ENCODE measurements at regions not wholly inside any gene's neighbourhood (a gene's known extent, or its start where the extent isn't known, plus 50 kb on each side); places are given as distances from the start of the nearest gene placed in this dataset.

DNA sequence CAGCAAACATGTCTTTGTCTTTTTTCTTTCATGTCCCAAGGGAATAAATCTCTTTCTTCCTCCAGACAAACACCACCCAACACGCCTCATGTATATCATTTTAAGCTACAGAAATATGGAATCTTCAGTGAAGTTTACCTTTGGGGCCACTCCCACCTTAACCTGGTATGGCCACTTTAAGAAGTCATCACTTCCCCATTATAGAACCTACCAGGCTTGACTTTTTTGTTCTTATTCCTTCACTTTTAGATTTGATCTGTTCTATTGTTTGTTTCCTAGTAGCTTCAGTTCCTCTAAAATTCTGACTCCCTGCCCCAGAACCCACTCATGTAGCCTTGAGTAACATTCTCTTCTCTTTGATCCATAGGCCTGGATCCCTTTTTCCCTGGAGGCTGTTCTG is 226.3 kb downstream of the HLX start:
- 83% methylated on average over 1 of the region's 1 CpG for WGBS (ENCODE audit: low lambda C conversion rate)
- TF ChIP-seq TEAD4 (IDR thresholded peaks at IDR 0.05; ENCODE audit: borderline replicate concordance, insufficient read depth) = no peak
- TF ChIP-seq, protein P1, sequence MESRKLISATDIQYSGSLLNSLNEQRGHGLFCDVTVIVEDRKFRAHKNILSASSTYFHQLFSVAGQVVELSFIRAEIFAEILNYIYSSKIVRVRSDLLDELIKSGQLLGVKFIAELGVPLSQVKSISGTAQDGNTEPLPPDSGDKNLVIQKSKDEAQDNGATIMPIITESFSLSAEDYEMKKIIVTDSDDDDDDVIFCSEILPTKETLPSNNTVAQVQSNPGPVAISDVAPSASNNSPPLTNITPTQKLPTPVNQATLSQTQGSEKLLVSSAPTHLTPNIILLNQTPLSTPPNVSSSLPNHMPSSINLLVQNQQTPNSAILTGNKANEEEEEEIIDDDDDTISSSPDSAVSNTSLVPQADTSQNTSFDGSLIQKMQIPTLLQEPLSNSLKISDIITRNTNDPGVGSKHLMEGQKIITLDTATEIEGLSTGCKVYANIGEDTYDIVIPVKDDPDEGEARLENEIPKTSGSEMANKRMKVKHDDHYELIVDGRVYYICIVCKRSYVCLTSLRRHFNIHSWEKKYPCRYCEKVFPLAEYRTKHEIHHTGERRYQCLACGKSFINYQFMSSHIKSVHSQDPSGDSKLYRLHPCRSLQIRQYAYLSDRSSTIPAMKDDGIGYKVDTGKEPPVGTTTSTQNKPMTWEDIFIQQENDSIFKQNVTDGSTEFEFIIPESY (IDR thresholded peaks at IDR 0.05; ENCODE audit: borderline replicate concordance, low read depth) = no peak
- no peak for TF ChIP-seq MEF2A (IDR thresholded peaks at IDR 0.05; ENCODE audit: borderline replicate concordance, low read depth)
- TF ChIP-seq NRF1 (IDR thresholded peaks at IDR 0.05; ENCODE audit: low read depth, low read length) = no peak
- TF ChIP-seq, protein P2, sequence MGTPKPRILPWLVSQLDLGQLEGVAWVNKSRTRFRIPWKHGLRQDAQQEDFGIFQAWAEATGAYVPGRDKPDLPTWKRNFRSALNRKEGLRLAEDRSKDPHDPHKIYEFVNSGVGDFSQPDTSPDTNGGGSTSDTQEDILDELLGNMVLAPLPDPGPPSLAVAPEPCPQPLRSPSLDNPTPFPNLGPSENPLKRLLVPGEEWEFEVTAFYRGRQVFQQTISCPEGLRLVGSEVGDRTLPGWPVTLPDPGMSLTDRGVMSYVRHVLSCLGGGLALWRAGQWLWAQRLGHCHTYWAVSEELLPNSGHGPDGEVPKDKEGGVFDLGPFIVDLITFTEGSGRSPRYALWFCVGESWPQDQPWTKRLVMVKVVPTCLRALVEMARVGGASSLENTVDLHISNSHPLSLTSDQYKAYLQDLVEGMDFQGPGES (IDR thresholded peaks at IDR 0.05; ENCODE audit: low read depth, low read length) = no peak
- no peak for TF ChIP-seq FOXM1 (IDR thresholded peaks at IDR 0.05; ENCODE audit: low read depth)
- TF ChIP-seq FOXJ3 (CRISPR knock-in tag; IDR thresholded peaks at IDR 0.05) = no peak
- TF ChIP-seq RXRA (IDR thresholded peaks at IDR 0.05; ENCODE audit: borderline replicate concordance, low read depth) = no peak
- TF ChIP-seq TAF1 (IDR thresholded peaks at IDR 0.05; ENCODE audit: borderline replicate concordance, low read depth, low read length) = no peak
- no peak for TF ChIP-seq MXI1 (IDR thresholded peaks at IDR 0.05; ENCODE audit: low read depth, low read length)
- no peak for TF ChIP-seq RFX5 (IDR thresholded peaks at IDR 0.05; ENCODE audit: low read length)
- no peak for TF ChIP-seq JUND (IDR thresholded peaks at IDR 0.05)
- TF ChIP-seq NFIC (IDR thresholded peaks at IDR 0.05; ENCODE audit: borderline replicate concordance) = no peak
- TF ChIP-seq ELF1 (IDR thresholded peaks at IDR 0.05) = no peak
- TF ChIP-seq FOSL2 (IDR thresholded peaks at IDR 0.05; ENCODE audit: borderline replicate concordance, low read depth) = no peak
- Histone ChIP-seq H3K4me2 (no peak overlapping the region), H3F3A (replicated peaks; ENCODE audit: insufficient read depth) (peaks cover 22% of the 10 kb centered on the region), H3K4me3 (ENCODE audit: low read depth in 2 of 2, low read length in 1 of 2) (no peak overlapping the region), H3K27me3 (ENCODE audit: insufficient read depth) (no peaks in the 10 kb centered on the region), H3K9ac (no peak overlapping the region), H2AFZ (ENCODE audit: low read depth) (no peak overlapping the region), H3K27ac (ENCODE audit: low read depth in 2 of 2, low read length in 1 of 2) (no peak overlapping the region), H3K9me2 (no peaks in the 10 kb centered on the region), H3K36me3 (replicated peaks in 1 of 2; ENCODE audit: control insufficient read depth in 1 of 2, insufficient read depth in 2 of 2, low read length in 1 of 2) (no peaks in the 10 kb centered on the region), H4K20me1 (ENCODE audit: insufficient read depth) (no peaks in the 10 kb centered on the region), H3K4me1 (ENCODE audit: control insufficient read depth in 1 of 2, insufficient read depth in 2 of 2, low read depth in 1 of 2, low read length in 1 of 2) (peaks cover 10 to 16% of the 10 kb centered on the region in 2 experiments; a peak in 3 of 4 replicates), H3K9me3 (no peaks in the 10 kb centered on the region), H3K79me2 (ENCODE audit: insufficient read depth) (no peaks in the 10 kb centered on the region)
- ChIA-PET POLR2A (no interaction called here), CTCF (no interaction called here)
- no peak for DNase-seq

DNA sequence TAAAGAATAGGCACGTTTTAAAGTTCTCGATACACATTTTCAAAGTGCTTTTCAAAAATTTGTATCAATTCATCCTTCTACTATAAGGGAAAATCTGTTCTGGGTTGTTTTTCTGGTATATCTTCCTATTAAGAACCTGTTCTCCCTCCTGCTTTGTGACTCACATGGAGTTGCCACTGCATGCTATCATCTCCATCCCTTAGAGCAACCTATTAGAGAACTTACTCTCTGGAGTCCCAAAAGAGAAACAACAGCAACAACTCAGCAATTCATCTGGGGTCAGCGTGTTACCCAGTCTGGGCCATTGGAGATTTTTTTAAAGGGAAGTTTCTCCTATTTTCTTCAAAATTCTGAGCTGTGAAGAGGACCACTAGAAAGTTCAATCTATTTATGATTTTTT is 227.4 kb downstream of the HLX start:
- H3K9me3 ChIP-seq = peaks cover 7% of the 10 kb centered on the region; the same call in 1 of the 2 replicates
- peaks cover 11% of the 10 kb centered on the region for H3F3A ChIP-seq (replicated peaks; ENCODE audit: insufficient read depth)
- no peak overlapping the region for H2AFZ ChIP-seq (ENCODE audit: low read depth)
- no peaks in the 10 kb centered on the region for H3K9me2 ChIP-seq
- ChIA-PET CTCF (no interaction called here), POLR2A (no interaction called here)
- no peak overlapping the region for H3K4me3 ChIP-seq (ENCODE audit: low read depth in 2 of 2, low read length in 1 of 2)
- WGBS (ENCODE audit: low lambda C conversion rate) = 73% methylated on average over 3 of the region's 3 CpGs
- H3K36me3 ChIP-seq (replicated peaks in 1 of 2; ENCODE audit: control insufficient read depth in 1 of 2, insufficient read depth in 2 of 2, low read length in 1 of 2) = no peaks in the 10 kb centered on the region
- no peak overlapping the region for H3K4me2 ChIP-seq
- peaks cover under 1 to 8% of the 10 kb centered on the region in 2 experiments; a peak in 2 of 4 replicates for H3K4me1 ChIP-seq (ENCODE audit: control insufficient read depth in 1 of 2, insufficient read depth in 2 of 2, low read depth in 1 of 2, low read length in 1 of 2)
- no peak for DNase-seq
- no peaks in the 10 kb centered on the region for H4K20me1 ChIP-seq (ENCODE audit: insufficient read depth)
- no peak overlapping the region for H3K27ac ChIP-seq (ENCODE audit: low read depth in 2 of 2, low read length in 1 of 2)
- H3K27me3 ChIP-seq (ENCODE audit: insufficient read depth) = no peaks in the 10 kb centered on the region
- H3K9ac ChIP-seq = no peak overlapping the region
- no peaks in the 10 kb centered on the region for H3K79me2 ChIP-seq (ENCODE audit: insufficient read depth)
- TF ChIP-seq CHD2 (IDR thresholded peaks at IDR 0.05; ENCODE audit: low read length, partially characterized antibody) (no peak), MEF2A (IDR thresholded peaks at IDR 0.05; ENCODE audit: borderline replicate concordance, low read depth) (no peak), JUND (IDR thresholded peaks at IDR 0.05) (no peak), RXRA (IDR thresholded peaks at IDR 0.05; ENCODE audit: borderline replicate concordance, low read depth) (no peak), FOSL2 (IDR thresholded peaks at IDR 0.05; ENCODE audit: borderline replicate concordance, low read depth) (no peak), NFIC (IDR thresholded peaks at IDR 0.05; ENCODE audit: borderline replicate concordance) (no peak), SMC3 (IDR thresholded peaks at IDR 0.05; ENCODE audit: low read depth, low read length) (no peak), ELF1 (IDR thresholded peaks at IDR 0.05) (no peak)
- TF ChIP-seq, protein P3, sequence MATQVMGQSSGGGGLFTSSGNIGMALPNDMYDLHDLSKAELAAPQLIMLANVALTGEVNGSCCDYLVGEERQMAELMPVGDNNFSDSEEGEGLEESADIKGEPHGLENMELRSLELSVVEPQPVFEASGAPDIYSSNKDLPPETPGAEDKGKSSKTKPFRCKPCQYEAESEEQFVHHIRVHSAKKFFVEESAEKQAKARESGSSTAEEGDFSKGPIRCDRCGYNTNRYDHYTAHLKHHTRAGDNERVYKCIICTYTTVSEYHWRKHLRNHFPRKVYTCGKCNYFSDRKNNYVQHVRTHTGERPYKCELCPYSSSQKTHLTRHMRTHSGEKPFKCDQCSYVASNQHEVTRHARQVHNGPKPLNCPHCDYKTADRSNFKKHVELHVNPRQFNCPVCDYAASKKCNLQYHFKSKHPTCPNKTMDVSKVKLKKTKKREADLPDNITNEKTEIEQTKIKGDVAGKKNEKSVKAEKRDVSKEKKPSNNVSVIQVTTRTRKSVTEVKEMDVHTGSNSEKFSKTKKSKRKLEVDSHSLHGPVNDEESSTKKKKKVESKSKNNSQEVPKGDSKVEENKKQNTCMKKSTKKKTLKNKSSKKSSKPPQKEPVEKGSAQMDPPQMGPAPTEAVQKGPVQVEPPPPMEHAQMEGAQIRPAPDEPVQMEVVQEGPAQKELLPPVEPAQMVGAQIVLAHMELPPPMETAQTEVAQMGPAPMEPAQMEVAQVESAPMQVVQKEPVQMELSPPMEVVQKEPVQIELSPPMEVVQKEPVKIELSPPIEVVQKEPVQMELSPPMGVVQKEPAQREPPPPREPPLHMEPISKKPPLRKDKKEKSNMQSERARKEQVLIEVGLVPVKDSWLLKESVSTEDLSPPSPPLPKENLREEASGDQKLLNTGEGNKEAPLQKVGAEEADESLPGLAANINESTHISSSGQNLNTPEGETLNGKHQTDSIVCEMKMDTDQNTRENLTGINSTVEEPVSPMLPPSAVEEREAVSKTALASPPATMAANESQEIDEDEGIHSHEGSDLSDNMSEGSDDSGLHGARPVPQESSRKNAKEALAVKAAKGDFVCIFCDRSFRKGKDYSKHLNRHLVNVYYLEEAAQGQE (IDR thresholded peaks at IDR 0.05; ENCODE audit: low read depth, low read length) = no peak
- TF ChIP-seq, protein P4, sequence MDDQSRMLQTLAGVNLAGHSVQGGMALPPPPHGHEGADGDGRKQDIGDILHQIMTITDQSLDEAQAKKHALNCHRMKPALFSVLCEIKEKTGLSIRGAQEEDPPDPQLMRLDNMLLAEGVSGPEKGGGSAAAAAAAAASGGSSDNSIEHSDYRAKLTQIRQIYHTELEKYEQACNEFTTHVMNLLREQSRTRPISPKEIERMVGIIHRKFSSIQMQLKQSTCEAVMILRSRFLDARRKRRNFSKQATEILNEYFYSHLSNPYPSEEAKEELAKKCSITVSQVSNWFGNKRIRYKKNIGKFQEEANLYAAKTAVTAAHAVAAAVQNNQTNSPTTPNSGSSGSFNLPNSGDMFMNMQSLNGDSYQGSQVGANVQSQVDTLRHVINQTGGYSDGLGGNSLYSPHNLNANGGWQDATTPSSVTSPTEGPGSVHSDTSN (IDR thresholded peaks at IDR 0.05) = no peak
- TF ChIP-seq, protein P5, sequence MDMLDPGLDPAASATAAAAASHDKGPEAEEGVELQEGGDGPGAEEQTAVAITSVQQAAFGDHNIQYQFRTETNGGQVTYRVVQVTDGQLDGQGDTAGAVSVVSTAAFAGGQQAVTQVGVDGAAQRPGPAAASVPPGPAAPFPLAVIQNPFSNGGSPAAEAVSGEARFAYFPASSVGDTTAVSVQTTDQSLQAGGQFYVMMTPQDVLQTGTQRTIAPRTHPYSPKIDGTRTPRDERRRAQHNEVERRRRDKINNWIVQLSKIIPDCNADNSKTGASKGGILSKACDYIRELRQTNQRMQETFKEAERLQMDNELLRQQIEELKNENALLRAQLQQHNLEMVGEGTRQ (IDR thresholded peaks at IDR 0.05; ENCODE audit: borderline replicate concordance, low read depth, low read length) = no peak
